Neural cell (in vitro differentiated cells): ENCODE measurements at regions not wholly inside any gene's neighbourhood (a gene's known extent, or its start where the extent isn't known, plus 50 kb on each side); places are given as distances from the start of the nearest gene placed in this dataset.

ENCODE experiments used
- H2AFZ ChIP-seq: fragments of 200-600, 300-800 bp; sonication (generic), shearing (Covaris generic); 2 replicates; pipeline ENCODE4 v1.6.0; 2014; ENCODE audit warnings: low read depth, mild to moderate bottlenecking, antibody characterized with exemption, low read length, moderate library complexity
- H3F3A ChIP-seq: fragments of 200-600 bp; shearing (Covaris generic); 2 replicates; pipeline ENCODE4 v1.6.1; 2016; ENCODE audit warnings: mild to moderate bottlenecking, moderate library complexity, mixed read lengths, antibody characterized with exemption, low read length; ENCODE audit not compliant: insufficient read depth, poor library complexity, severe bottlenecking
- H3K27ac ChIP-seq: fragments of 200-600, 300-800 bp; sonication (generic), shearing (Covaris generic); 2 replicates; pipeline ENCODE4 v1.5.1; 2014; ENCODE audit warnings: mild to moderate bottlenecking, low read length, moderate library complexity
- H3K27me3 ChIP-seq: fragments of 300-800, 200-600 bp; sonication (generic), shearing (Covaris generic); 2 replicates; pipeline ENCODE4 v1.6.0; 2014; ENCODE audit warnings: mild to moderate bottlenecking, low read depth, low read length, moderate library complexity; ENCODE audit not compliant: insufficient read depth
- H3K36me3 ChIP-seq: fragments of 300-800, 200-600 bp; sonication (generic), shearing (Covaris generic); 2 replicates; pipeline ENCODE4 v1.5.1; 2014; ENCODE audit warnings: mild to moderate bottlenecking, antibody characterized with exemption, low read length, moderate library complexity; ENCODE audit not compliant: insufficient read depth
- H3K4me2 ChIP-seq: fragments of 300-800, 200-600 bp; sonication (generic), shearing (Covaris generic); 2 replicates; pipeline ENCODE4 v1.6.0; 2014; ENCODE audit warnings: mild to moderate bottlenecking, low read length
- H3K4me3 ChIP-seq: fragments of 300-800, 200-600 bp; sonication (generic), shearing (Covaris generic); 2 replicates; pipeline ENCODE4 v1.5.1; 2014; ENCODE audit warnings: mild to moderate bottlenecking, low read length, moderate library complexity
- H3K79me2 ChIP-seq: fragments of 200-600 bp; shearing (Covaris generic); replicated peaks from 2 replicates; pipeline ENCODE4 v1.6.0; 2014; ENCODE audit warnings: mild to moderate bottlenecking, low read length, moderate library complexity; ENCODE audit not compliant: insufficient read depth
- H3K9ac ChIP-seq: fragments of 300-800, 200-600 bp; sonication (generic), shearing (Covaris generic); 2 replicates; pipeline ENCODE4 v1.6.1; 2016; ENCODE audit warnings: mild to moderate bottlenecking, low read length, mixed read lengths
- H3K9me2 ChIP-seq: fragments of 200-600 bp; shearing (Covaris generic); 2 replicates; pipeline ENCODE4 v1.6.1; 2016; ENCODE audit warnings: mild to moderate bottlenecking, low read length, mixed read lengths; ENCODE audit not compliant: insufficient read depth
- H3K9me3 ChIP-seq: fragments of 200-600, 300-800 bp; sonication (generic), shearing (Covaris generic); 2 replicates; pipeline ENCODE4 v1.6.1; 2016; ENCODE audit warnings: mild to moderate bottlenecking, mixed run types, low read length, moderate library complexity, mixed read lengths
- H4K20me1 ChIP-seq: fragments of 200-600 bp; shearing (Covaris generic); 2 replicates; pipeline ENCODE4 v1.6.1; 2016; ENCODE audit warnings: mild to moderate bottlenecking, mixed run types; ENCODE audit not compliant: insufficient read depth
- CTCF ChIP-seq: fragments of 450-650 bp; IDR thresholded peaks from 2 replicates; pipeline ENCODE4 v1.5.1; 2014; ENCODE audit warnings: antibody characterized with exemption, mild to moderate bottlenecking, moderate library complexity; ENCODE audit not compliant: poor library complexity, severe bottlenecking
- EP300 ChIP-seq: fragments of 450-650 bp; conservative IDR thresholded peaks from 2 replicates; pipeline ENCODE4 v1.6.1; 2014; ENCODE audit warnings: antibody characterized with exemption, mild to moderate bottlenecking, moderate library complexity; ENCODE audit not compliant: poor library complexity, severe bottlenecking
- EZH2 ChIP-seq: fragments of 200-600, 300-800 bp; shearing (Covaris generic), sonication (generic); IDR thresholded peaks from 2 replicates; pipeline ENCODE4 v1.6.1; 2014; ENCODE audit warnings: antibody characterized with exemption, low read length, borderline replicate concordance, mild to moderate bottlenecking; ENCODE audit not compliant: insufficient read depth, poor library complexity, severe bottlenecking
- MXI1 ChIP-seq: fragments of 450-650 bp; conservative IDR thresholded peaks from 2 replicates; pipeline ENCODE4 v1.6.1; 2014; ENCODE audit warnings: antibody characterized with exemption, mild to moderate bottlenecking; ENCODE audit not compliant: poor library complexity, severe bottlenecking
- POLR2AphosphoS5 ChIP-seq: IDR thresholded peaks from 2 replicates; pipeline ENCODE4 v1.6.1; 2012
- RAD21 ChIP-seq: fragments of 450-650 bp; conservative IDR thresholded peaks from 2 replicates; pipeline ENCODE4 v1.6.1; 2014; ENCODE audit warnings: antibody characterized with exemption, mild to moderate bottlenecking, moderate library complexity
- REST ChIP-seq: IDR thresholded peaks from 2 replicates; pipeline ENCODE4 v1.6.1; 2012; ENCODE audit warnings: borderline replicate concordance
- SMC3 ChIP-seq: fragments of 450-650 bp; conservative IDR thresholded peaks from 2 replicates; pipeline ENCODE4 v1.6.1; 2014; ENCODE audit warnings: antibody characterized with exemption, mild to moderate bottlenecking, moderate library complexity; ENCODE audit not compliant: poor library complexity
- TAF1 ChIP-seq: IDR thresholded peaks from 2 replicates; pipeline ENCODE4 v1.6.1; 2012; ENCODE audit warnings: low read depth

- H4K20me1 ChIP-seq = no peaks in the 10 kb centered on the region
- no peak overlapping the region for H3K27ac ChIP-seq
- no peaks in the 10 kb centered on the region for H3K27me3 ChIP-seq
- no peaks in the 10 kb centered on the region for H3K36me3 ChIP-seq
- H3K9me2 ChIP-seq = no peaks in the 10 kb centered on the region
- H3K4me3 ChIP-seq = no peak overlapping the region
- H3F3A ChIP-seq = no peaks in the 10 kb centered on the region
- no peak overlapping the region for H2AFZ ChIP-seq
- H3K4me2 ChIP-seq = no peak overlapping the region
- no peaks in the 10 kb centered on the region for H3K79me2 ChIP-seq
- TF ChIP-seq TAF1 (no peak), REST (no peak), MXI1 (no peak), EP300 (no peak), POLR2AphosphoS5 (no peak), EZH2 (no peak), SMC3 (no peak), RAD21 (no peak), CTCF (no peak)
- no peak overlapping the region for H3K9ac ChIP-seq
- H3K9me3 ChIP-seq = no peaks in the 10 kb centered on the region
Measured at GRCh38 chr1:243924588-243925349, 74.7 kb upstream of the AKT3 start.

- no peak overlapping the region for H3K4me2 ChIP-seq
- no peaks in the 10 kb centered on the region for H3K9me3 ChIP-seq
- no peak overlapping the region for H2AFZ ChIP-seq
Measured at GRCh38 chr1:243924188-243924587, 74.1 kb upstream of the AKT3 start.

More at GRCh38 chr1:243924188-243924587, 74.1 kb upstream of the AKT3 start:
- Histone ChIP-seq H3F3A (no peaks in the 10 kb centered on the region), H3K79me2 (no peaks in the 10 kb centered on the region), H3K9me2 (no peaks in the 10 kb centered on the region), H3K27ac (no peak overlapping the region), H3K36me3 (no peaks in the 10 kb centered on the region), H3K9ac (no peak overlapping the region), H3K27me3 (no peaks in the 10 kb centered on the region), H4K20me1 (no peaks in the 10 kb centered on the region), H3K4me3 (no peak overlapping the region)
- TF ChIP-seq RAD21 = no peak
- TF ChIP-seq CTCF = no peak
- no peak for TF ChIP-seq EZH2
- TF ChIP-seq TAF1 = no peak
- TF ChIP-seq SMC3 = no peak
- TF ChIP-seq POLR2AphosphoS5 = no peak
- TF ChIP-seq MXI1 = no peak
- TF ChIP-seq EP300 = no peak
- no peak for TF ChIP-seq REST
